ENCODE measurements at regions not wholly inside any gene's neighbourhood (a gene's known extent, or its start where the extent isn't known, plus 50 kb on each side); places are given as distances from the start of the nearest gene placed in this dataset.
"Not testable (repeated sequence)": the region's sequence is repeated elsewhere in the genome, so short reads cannot be mapped to it uniquely, and the experiment has no call there.

GRCh38 chr7:57651611-57652010 is 201.6 kb downstream of the ZNF716 start:
- H3K4ac ChIP-seq (ENCODE audit: low read depth, low read length); H2BK15ac ChIP-seq (ENCODE audit: low read depth, low read length); dilution Hi-C loops (cut with HindIII; ENCODE audit: low sequenced_read_pairs, unreplicated experiment); H4K8ac ChIP-seq (ENCODE audit: low read depth in 2 of 2, low read length in 2 of 2); H3K79me1 ChIP-seq (ENCODE audit: low read depth in 1 of 2, low read length in 2 of 2); H3K27ac ChIP-seq (ENCODE audit: insufficient read depth, low read length); H4K91ac ChIP-seq (ENCODE audit: insufficient read depth, low read depth, low read length); H3K9me1 ChIP-seq (ENCODE audit: insufficient read depth, low read length); H4K20me1 ChIP-seq (ENCODE audit: insufficient read depth, low read length); H3K4me3 ChIP-seq (ENCODE audit: insufficient read depth, low read depth, low read length); H3K9ac ChIP-seq (ENCODE audit: low read depth, low read length); POLR2A ChIA-PET (ENCODE audit: unreplicated experiment); H3K27me3 ChIP-seq (ENCODE audit: control insufficient read depth, insufficient read depth, low read length); H4K5ac ChIP-seq (ENCODE audit: low read depth, low read length); H2AFZ ChIP-seq (replicated peaks; ENCODE audit: low read length, poor library complexity); H2AK9ac ChIP-seq (replicated peaks; ENCODE audit: low read depth, low read length, poor library complexity); H2AK5ac ChIP-seq (ENCODE audit: low read depth, low read length); H2BK5ac ChIP-seq (ENCODE audit: low read depth, low read length, poor library complexity, severe bottlenecking); H3K23ac ChIP-seq (ENCODE audit: low read depth, low read length); H3K36me3 ChIP-seq (ENCODE audit: control insufficient read depth, insufficient read depth, low read length); intact Hi-C loops (cut with micrococcal nuclease); H3K4me1 ChIP-seq (ENCODE audit: control insufficient read depth, insufficient read depth, low read length); CTCF ChIA-PET; DNase-seq; ATAC-seq (ENCODE audit: low read depth); H3K56ac ChIP-seq (ENCODE audit: extremely low read depth, insufficient read depth, low read length); H3K14ac ChIP-seq (replicated peaks; ENCODE audit: low read depth, low read length); H2BK20ac ChIP-seq (ENCODE audit: low read depth, low read length); H3K18ac ChIP-seq (ENCODE audit: low read depth, low read length); BruUV-seq (replicated peaks); H3K4me2 ChIP-seq (ENCODE audit: low read depth, low read length); H2BK120ac ChIP-seq (ENCODE audit: low read depth, low read length): not testable (repeated sequence)
- WGBS, 2 experiments (ENCODE audit: extremely low coverage in 2 of 2, insufficient read length in 1 of 2): 71% methylated on average over 13 of the region's 19 CpGs; no CpG with 5 or more reads in 1 of the 2 experiments
- H3K9me3 ChIP-seq (ENCODE audit: control insufficient read depth, insufficient read depth, low read length): peaks cover 74% of the 10 kb centered on the region
- in situ Hi-C loops (cut with MboI; ENCODE audit: low sequenced_read_pairs): loop anchor here (25.0 kb wide), 1 partner anchor 161 kb away; no protein-coding TSS in a partner anchor

Measured in IMR-90 (cell line).